Keratinocyte (primary cell): ENCODE measurements at regions not wholly inside any gene's neighbourhood (a gene's known extent, or its start where the extent isn't known, plus 50 kb on each side); places are given as distances from the start of the nearest gene placed in this dataset.

Experiments used
- EZH2 ChIP-seq: IDR thresholded peaks from one replicate; pipeline ENCODE4 v1.6.1; 2012; ENCODE audit warnings: inconsistent platforms, mild to moderate bottlenecking, low read length, moderate library complexity
- TF ChIP-seq, protein P1 (sequence below), 3 experiments: IDR thresholded peaks in 1 of 3; conservative IDR thresholded peaks in 1 of 3; optimal IDR thresholded peaks in 1 of 3; 2 replicates in 2 of 3; 3 replicates in 1 of 3; pipeline versions ENCODE3 to v1.5.1; 2011; ENCODE audit warnings: low read length in 3 of 3, mild to moderate bottlenecking in 3 of 3, moderate library complexity in 2 of 3, control low read depth in 1 of 3, inconsistent platforms in 1 of 3; ENCODE audit not compliant: insufficient read depth in 2 of 3; ENCODE audit errors: extremely low read depth in 1 of 3

DNA sequence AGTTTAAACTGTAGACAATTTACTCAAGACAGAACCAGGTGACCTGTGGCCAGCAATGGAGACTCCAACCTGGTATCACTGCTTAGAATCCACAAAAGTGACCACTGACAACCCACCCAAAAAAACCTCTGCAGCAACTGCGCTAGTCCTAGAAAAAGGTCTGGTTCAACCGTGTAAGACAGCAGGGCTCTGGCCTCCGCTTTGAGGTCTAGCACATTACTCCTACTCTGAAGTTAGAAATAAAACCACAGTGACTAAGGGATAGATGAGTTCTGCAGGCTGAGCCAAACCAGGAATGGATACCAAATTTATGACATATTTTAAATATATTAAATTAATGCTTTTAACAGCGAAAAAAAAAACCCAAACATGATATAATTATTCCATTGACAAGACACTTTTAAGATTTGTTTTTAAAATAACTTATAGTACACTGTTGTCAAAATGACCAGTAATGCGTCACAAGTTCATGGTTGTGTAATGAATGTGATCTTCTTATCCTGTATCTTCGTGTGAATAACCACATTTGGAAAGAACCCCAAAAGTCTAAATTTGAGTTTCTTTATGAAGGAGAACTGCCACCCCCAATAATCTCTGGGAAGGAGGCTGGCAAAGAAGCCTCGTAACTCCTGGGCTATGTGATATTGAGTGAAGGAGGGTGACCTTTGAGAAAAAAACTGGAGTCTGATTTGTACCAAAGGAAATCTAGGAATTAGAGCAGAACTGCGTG is 101.9 kb upstream of the SLC44A1 start:
- TF ChIP-seq, protein P1, sequence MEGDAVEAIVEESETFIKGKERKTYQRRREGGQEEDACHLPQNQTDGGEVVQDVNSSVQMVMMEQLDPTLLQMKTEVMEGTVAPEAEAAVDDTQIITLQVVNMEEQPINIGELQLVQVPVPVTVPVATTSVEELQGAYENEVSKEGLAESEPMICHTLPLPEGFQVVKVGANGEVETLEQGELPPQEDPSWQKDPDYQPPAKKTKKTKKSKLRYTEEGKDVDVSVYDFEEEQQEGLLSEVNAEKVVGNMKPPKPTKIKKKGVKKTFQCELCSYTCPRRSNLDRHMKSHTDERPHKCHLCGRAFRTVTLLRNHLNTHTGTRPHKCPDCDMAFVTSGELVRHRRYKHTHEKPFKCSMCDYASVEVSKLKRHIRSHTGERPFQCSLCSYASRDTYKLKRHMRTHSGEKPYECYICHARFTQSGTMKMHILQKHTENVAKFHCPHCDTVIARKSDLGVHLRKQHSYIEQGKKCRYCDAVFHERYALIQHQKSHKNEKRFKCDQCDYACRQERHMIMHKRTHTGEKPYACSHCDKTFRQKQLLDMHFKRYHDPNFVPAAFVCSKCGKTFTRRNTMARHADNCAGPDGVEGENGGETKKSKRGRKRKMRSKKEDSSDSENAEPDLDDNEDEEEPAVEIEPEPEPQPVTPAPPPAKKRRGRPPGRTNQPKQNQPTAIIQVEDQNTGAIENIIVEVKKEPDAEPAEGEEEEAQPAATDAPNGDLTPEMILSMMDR (optimal IDR thresholded peaks at IDR 0.05 in 1 of 3, IDR thresholded peaks at IDR 0.05 in 1 of 3, conservative IDR thresholded peaks at IDR 0.05 in 1 of 3; ENCODE audit: extremely low read depth in 1 of 3, insufficient read depth in 2 of 3, low read length in 3 of 3): no peak
- TF ChIP-seq EZH2: no peak
